GM21528 (cell line): ENCODE measurements at regions not wholly inside any gene's neighbourhood (a gene's known extent, or its start where the extent isn't known, plus 50 kb on each side); places are given as distances from the start of the nearest gene placed in this dataset.
"Not testable (repeated sequence)": the region's sequence is repeated elsewhere in the genome, so short reads cannot be mapped to it uniquely, and the experiment has no call there.

Source experiments
- ATAC-seq: cut with Tn5 transposase; IDR thresholded peaks from one replicate; pipeline ENCODE4 v1.9.1; 2021; ENCODE audit warnings: mild to moderate bottlenecking, moderate library complexity; ENCODE audit not compliant: unreplicated experiment, low FRiP score

DNA sequence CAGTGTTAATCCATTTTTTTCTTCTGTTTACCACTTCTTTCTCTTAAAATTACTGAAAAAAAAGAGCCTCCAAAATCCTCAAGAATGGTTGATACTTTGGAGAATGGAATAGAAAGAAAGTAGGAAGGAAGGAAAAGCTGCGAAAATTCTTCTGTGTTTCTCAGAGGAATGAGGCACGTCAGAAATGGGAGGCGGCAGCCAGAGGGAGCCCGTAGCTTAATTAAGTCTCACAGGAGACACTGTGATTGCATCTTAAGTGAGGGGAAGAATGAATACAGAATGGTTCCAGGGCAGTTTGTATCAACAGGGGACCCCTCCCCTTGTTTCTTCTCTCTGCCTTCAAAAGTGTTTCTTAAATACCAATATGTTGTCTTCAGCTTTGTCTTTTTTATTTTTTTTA lies 1099.5 kb downstream of the PLA2G4A start:
- no peak for ATAC-seq

DNA sequence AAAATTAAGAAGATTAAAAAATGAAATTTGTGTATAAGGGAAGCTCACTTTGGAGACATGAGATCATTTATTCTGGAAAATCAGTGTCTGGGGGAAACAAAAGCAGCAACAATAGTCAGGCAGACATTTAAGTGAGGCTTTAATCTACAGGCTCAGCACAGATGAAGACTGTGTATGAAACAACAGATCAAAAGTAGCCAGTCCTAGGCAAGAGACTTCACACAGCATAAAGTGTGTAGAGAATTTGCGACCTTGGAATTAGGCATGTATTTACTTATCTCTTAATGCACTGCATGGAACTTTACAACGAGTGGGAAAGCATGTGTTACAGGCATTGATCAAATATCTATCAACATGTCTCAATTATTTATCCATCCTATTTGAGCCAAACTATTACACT lies 1099.9 kb downstream of the PLA2G4A start:
- ATAC-seq: no peak

DNA sequence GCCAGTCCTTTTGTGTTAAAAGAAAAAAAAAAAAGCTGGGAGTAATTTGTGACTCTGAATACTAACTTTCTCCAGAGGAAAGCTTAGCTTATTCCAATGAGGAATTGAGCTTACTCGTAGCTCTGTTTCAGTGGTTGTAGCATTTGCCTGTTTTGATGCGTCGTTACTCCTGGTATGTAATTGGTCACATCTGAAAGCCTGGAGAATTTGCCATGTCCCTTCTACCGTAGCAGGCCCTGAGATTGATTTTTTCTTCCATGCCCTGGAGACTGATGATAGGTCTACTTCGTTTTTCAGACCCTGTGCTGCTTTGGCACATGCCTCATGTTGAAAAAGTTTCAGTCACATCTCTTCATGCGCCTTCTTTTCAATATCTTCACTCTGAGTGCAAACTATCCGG lies 1103.0 kb downstream of the PLA2G4A start:
- ATAC-seq: no peak

DNA sequence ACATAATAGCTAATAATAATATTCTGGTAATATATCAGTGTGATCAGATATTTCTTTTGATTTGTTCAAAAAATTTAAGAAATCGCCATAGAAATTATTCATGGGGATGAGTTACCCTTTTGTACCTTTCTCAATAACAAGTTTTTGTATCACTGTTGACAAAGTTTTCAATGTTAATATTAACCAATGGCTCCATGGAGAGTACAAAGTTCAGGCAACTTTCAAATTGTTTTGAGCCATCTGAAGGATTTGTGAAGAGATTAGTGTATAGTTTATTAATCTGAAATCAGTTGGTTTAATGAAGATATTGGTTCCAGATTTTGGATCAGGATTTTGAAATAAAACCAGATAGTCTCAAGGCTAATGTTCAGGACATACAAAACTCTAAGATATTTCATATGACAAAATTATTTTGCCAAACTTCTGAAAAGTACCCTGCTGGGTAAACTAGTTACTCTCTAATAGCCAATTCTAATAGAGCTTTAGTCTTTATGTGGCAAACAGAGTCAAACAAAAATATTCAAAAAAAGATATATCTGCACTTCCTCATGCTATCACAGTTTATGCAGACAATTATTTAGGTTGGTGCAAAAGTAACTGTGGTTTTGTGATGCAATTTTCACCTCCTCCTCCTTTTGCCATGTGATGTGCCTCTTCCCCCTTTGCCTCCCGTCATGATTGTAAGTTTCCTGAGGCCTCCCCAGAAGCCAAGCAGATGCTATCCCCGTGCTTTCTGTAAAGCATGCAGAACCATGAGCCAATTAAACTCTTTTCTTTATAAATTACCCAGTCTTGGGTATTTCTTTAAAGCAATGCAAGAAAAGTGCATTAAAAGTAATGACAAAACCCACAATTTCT lies 1105.0 kb downstream of the PLA2G4A start:
- ATAC-seq: no peak

DNA sequence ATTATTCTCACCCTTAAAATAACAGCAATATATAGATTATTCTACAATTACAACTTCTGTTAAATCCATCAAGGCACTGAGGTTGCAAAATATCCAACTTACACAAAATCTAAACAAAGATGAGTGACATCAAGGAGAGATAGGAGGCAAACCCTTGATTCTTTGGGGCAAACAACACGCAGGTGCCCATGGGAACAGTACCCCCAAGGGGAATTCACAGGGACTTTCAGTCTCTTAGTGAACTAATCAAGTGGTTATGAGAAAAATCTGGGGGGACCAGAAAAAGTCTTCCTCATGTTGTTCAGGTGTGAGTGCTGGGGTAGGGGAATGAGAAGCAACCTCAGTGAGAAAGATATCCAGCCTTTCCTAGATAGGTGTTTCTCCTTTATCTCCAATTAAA lies 1107.9 kb downstream of the PLA2G4A start:
- ATAC-seq: no peak

DNA sequence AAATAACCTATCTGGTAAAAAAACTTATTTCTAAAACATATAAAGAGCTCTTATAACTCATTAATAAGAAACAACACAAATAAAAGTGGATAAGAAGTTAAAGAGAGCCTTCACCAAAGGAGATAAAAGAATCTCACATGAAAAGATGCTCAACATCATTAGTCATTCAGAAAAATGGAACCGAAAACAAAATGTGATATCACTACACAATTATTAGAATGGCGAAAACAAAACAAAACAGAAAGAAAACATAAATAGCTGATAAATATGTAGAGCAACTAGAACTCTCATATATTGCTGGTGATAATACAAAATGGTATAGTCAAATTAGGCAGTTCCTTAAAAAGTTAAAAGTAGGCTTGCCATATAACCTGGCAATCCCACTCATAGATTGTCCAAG lies 1109.3 kb downstream of the PLA2G4A start:
- no peak for ATAC-seq

DNA sequence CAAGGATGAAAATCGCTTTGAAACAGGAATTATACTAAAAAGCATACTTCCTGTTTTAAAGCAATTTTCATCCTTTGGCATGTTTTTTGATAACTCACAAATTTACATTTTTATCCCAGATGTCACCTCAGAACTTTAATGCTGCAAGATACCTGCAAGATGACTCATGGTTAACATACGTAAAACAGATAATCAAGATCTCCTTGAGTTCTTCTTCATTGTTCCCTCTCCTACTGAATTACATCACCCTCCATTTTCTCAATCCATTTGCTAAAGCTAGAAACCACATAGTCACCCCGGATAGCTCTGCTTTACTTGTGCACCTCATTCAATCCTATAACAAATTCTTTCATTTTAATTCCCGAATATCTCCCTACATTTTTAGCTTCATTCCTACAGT lies 1114.2 kb downstream of the PLA2G4A start:
- no peak for ATAC-seq

DNA sequence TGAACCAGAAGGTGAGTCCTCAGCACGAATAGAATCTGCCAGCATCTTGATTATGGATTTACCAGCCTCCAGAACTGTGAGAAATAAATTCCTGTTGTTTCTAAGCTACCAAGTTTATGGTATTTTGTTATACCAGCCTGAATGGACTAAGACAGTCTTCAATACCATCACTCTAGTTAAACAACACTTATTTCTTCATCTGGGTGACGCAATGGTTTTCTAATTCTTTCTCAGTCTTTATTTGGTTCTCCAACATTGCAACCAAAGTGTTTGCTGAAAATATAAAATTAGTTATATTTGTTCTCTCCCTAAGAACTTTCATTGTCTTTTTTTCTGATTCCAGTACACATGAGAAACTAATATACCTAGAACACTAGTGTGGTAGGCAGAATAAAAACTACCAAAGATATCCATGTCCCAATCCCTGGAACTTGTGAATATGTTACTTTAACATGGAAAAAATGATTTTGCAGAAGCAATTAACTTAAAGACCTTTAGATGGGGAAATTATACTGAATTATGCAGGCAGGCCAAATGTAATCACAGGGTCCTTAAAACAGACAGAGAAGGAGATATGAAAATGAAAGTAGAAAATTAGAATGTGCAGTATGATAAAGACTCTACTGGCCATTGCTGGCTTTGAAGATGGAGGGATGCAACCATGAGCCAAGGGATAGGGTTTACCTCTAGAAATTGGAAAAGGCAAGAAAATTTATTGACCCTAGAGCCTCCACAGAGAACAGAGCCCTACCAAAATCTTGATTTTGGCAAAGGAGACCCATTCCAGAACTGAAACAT lies 1115.1 kb downstream of the PLA2G4A start:
- ATAC-seq: no peak

DNA sequence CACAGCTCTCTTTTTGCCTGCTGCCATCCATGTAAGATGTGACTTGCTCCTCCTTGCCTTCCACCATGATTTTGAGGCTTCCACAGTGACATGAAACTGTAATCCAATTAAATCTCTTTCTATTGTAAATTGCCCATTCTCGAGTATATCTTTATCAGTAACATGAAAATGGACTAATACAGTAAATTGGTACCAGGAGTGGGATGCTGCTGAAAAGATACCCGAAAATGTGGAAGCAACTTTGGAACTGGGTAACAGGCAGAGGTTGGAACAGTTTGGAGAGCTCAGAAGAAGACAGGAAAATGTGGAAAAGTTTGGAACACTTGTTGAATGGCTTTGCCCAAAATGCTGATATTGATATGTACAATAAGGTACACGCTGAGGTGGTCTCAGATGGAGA lies 1117.9 kb downstream of the PLA2G4A start:
- ATAC-seq: not testable (repeated sequence)

DNA sequence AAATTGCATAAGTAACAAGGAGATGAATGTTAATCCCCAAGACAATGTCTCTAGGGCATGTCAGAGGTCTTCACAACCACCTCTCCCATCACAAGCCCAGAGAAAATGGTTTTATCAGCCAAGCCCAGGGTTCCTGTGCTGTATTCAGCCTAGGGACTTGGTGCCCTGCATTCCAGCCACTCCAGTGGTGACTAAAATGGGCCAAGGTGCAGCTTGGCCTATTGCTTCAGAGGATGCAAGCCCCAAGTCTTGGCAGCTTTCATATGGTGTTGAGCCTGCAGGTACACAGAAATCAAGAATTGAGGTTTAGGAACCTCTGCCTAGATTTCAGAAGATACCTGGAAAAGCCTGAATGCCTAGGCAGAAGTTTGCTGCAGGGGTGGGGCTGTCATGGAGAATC lies 1118.6 kb downstream of the PLA2G4A start:
- ATAC-seq: no peak

DNA sequence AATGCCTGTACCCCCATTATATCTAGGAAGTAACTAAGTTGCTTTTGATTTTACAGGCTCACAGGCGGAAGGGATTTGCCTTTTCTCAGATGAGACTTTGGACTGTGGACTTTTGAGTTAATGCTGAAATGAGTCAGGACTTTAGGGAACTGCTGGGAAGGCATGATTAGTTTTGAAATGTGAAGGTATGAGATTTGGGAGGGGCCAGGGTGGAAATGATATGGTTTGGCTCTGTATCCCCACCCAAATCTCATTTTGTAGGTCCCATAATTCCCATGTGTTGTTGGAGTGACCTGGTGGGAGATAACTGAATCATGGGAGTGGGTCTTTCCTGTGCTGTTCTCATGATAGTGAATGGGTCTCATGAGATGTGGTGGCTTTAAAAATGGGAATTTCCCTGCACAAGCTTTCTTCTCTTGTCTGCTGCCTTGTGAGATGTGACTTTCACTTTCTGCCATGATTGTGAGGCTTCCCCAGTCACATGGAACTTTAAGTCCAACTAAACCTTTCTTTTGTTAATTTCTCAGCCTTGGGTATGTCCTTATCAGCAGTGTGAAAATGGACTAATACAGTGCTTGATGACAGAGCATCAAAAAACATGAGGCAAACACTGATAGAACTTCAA lies 1119.5 kb downstream of the PLA2G4A start:
- ATAC-seq: no peak

DNA sequence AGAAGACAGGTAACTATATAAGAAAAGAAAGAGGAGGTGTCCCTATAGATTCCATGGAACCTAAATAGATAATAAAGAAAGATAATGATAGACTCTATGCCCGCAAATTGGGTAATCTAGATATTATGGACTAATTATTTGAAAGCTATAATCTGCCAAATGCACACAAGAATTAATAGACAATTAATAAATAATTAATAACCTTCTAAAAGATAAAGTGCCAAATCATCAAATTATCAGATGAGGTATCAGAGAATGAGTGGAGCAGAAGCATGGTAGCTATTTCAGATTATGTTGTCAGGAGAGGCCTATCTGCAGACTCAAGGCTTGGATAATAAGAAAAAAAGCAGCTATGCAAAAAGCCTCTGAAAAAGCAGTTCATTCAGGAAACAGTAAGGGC lies 1120.8 kb downstream of the PLA2G4A start:
- ATAC-seq: no peak

DNA sequence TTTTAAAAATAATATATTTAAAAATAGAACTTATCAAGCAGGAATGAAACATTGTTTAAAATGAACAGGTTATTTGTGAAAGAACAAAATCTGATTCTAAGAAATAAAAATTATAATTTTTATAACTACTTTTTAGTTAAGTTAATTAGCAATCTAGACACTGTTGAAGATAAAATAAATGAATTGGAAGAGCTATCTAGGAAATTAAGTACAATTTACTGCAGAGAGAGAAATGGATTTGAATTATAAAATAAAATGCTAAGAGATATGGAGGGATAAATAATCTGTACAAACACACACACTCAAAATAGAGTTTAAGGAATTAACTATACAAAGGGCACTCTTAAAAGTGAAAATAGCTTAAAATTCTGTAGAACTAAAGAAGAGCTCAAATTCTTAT lies 1123.1 kb downstream of the PLA2G4A start:
- ATAC-seq: no peak

DNA sequence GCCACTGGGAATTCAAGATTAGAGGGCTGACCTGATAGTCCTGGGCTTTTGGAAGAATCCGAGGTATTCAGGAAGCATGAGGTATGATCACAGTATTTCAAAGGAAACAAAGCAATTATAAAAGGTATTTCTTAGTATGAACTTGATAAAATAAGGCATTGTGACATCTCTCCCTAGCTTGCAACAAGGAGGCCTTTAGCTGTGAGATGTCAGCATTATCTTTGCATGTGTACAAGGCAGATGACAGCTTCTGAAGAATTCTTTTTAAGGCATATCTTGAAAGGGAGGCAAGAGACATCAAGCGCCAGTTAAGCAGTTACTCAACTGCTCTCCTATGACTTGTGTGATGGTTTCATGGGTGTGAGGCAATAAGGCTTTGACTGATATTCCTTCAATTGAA lies 1123.7 kb downstream of the PLA2G4A start:
- no peak for ATAC-seq

DNA sequence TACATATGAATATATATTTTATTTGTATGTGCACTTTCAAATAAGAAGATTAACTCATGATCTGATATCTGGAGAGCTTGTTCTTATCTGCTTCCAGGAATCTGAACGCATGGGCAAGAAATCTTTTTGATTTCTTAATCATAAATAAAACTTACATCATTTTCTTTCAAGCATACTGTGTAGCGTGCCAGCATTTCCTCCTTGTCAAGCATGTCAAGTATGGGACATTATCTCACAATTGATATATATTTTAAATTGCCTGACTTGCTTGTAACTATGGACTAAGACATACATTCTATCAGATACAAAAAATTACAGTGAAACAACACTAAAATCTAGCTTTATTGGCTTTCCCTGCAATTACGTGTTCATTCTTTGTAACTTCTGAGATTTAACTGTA lies 1128.2 kb downstream of the PLA2G4A start:
- no peak for ATAC-seq

DNA sequence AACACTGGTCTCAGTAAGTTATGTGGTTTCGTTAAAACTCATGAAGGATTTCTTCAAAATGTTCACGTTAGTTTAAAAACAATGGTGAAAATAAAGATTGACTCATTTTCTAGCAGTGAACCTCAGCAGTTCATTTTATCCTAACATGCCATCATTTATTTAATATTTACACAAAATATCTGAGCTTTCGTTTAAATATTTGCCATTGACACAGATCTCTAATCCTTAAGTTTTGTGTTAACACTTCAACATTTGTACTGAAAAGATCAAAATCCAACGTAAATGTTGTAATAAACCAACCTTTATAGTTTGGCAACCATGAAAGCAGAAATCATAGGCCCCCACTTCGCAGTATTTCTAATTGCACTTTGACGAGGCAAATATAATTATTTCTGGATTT lies 1129.5 kb downstream of the PLA2G4A start:
- ATAC-seq: no peak

DNA sequence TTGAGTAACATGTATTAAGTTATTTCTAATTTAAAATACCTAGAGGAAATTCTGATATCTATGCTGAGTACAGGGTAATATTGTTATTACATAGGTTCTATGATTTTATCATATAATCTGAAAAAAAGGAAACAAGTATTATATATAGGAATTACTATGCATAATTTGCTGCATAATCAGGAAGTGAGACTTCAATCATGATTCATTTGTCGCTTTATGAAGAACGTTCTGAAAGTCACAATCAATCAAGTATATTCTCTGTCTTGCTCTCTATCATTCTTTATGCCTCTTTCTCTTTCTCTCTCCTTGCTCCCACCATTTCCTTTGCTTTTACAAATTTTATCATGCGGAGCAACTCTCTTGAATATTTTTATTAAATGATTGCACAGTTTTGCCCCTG lies 1130.3 kb downstream of the PLA2G4A start:
- no peak for ATAC-seq

DNA sequence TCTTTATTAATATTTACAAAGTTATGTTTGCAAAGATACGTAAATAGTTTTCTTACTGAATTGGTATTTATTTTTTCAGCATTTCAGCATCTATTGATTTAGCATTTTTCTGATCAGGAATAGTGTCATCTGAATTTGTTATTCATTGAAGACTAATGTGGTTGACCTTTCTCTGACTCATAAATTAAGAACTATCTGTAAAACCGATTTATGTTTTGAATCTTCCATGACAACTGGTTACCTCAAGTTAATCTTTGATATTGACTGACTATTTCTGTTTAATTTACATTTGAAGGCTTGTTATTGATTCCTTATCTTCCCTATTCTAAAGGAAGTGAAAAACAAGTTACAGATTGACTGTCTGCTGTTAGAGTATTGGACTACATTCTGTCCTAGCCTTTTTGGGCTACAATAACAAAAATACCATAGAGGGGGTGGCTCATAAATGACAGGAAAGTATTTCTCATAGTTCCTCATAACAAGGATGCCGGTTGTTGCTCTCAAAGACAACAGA lies 1131.4 kb downstream of the PLA2G4A start:
- no peak for ATAC-seq

DNA sequence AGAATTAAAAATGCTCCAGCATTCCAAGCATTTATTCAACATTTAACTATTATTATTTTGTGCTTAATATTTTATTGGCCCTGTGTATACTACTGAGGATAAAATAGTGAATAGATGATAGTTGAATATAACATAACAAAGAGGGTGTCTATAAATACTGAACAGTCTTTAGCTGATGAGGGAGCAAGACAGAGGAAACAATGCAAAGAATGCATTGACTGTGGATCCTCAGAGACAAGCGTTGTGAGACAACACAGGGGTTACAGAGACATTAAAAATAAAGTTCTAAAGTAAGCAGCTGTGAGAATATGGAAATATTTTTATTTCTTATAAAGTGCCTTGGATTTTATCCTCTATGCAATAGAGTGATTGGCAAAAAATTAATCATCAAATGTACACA lies 1133.1 kb downstream of the PLA2G4A start:
- no peak for ATAC-seq

DNA sequence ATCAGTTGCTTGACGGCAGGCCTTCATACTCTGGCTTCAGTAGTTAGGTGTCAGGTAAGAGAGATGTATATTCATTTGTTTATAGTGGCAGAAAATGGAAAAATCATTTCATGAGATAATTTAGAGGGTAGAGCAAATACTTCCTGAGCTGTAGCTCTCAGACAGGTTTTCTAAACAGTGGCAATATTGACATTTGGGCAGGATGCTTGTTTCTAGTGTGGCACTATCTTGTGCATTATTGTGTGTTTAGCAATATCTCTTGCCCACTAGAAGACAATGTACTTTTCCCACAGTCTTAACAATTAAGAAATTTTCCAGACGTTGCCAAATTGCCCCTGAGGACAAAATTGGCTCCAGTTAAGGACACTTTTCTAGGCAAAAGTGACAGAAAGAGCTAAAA lies 1143.1 kb downstream of the PLA2G4A start:
- no peak for ATAC-seq

DNA sequence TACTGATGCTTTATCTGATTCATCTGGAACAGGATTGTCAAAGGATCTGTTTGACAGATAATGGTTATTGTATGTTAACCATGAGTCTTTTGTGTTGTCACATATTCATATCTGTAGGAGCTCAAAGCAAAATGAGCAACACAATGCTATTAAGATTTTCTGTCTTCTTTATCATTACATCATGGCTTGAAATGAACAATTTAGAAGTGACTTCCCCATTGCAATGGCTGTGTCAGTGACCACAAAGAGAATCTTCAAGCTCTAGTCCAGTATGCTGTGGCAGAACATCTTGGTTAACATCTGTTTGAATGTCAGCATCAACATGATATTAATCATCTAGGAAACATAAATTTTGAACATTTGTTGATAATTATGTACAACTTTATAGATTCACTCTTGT lies 1148.5 kb downstream of the PLA2G4A start:
- ATAC-seq: no peak
